HepG2 (cell line): ENCODE measurements at regions not wholly inside any gene's neighbourhood (a gene's known extent, or its start where the extent isn't known, plus 50 kb on each side); places are given as distances from the start of the nearest gene placed in this dataset.

Experiments
- FOSL1 ChIP-seq: sonication (generic); formaldehyde crosslinking; IDR thresholded peaks from 2 replicates; pipeline ENCODE4 v1.9.0; 2021; ENCODE audit warnings: missing genetic modification reagents, borderline replicate concordance
- FOXJ3 ChIP-seq: sonication (generic); formaldehyde crosslinking; IDR thresholded peaks from 2 replicates; pipeline ENCODE4 v1.4.0; 2020; ENCODE audit warnings: missing genetic modification reagents, mild to moderate bottlenecking, borderline replicate concordance
- FOXP1 ChIP-seq, 2 experiments: fragments of 450-650 bp in 1 of 2; IDR thresholded peaks; 2 replicates each; pipeline ENCODE4 v1.6.1; 2017 to 2018; ENCODE audit warnings: antibody characterized with exemption in 1 of 2
- JUND ChIP-seq: sonication (generic); formaldehyde crosslinking; IDR thresholded peaks from 2 replicates; pipeline ENCODE4 v1.8.0; 2022; ENCODE audit warnings: mild to moderate bottlenecking, missing genetic modification reagents
- MAFF ChIP-seq: IDR thresholded peaks from 2 replicates; pipeline ENCODE4 v1.6.1; 2011; ENCODE audit warnings: low read depth, low read length, improper control_type of control experiment
- MEIS1 ChIP-seq: sonication (generic); formaldehyde crosslinking; IDR thresholded peaks from 2 replicates; pipeline ENCODE4 v1.9.0; 2021; ENCODE audit warnings: mild to moderate bottlenecking, missing genetic modification reagents, moderate library complexity, borderline replicate concordance
- NR2F1 ChIP-seq, 2 experiments: fragments of 450-650 bp in 1 of 2; formaldehyde crosslinking in 1 of 2; IDR thresholded peaks; 2 replicates each; pipeline versions ENCODE4 v1.5.0 to v1.6.1; 2016 to 2020; ENCODE audit warnings: mild to moderate bottlenecking in 1 of 2, missing compliant biosample characterization in 1 of 2, missing genetic modification reagents in 1 of 2, moderate library complexity in 1 of 2
- NR2F2 ChIP-seq: IDR thresholded peaks from 2 replicates; pipeline ENCODE4 v1.6.1; 2012; ENCODE audit warnings: low read depth, inconsistent platforms, borderline replicate concordance
- TARDBP ChIP-seq: sonication (generic); formaldehyde crosslinking; IDR thresholded peaks from 2 replicates; pipeline ENCODE4 v1.8.0; 2022; ENCODE audit warnings: mild to moderate bottlenecking, missing genetic modification reagents
- ZNF337 ChIP-seq: sonication (generic); formaldehyde crosslinking; IDR thresholded peaks from 2 replicates; pipeline ENCODE4 v1.5.1; 2020; ENCODE audit warnings: missing genetic modification reagents, low read depth, mild to moderate bottlenecking, borderline replicate concordance
- ZNF34 ChIP-seq: sonication (generic); formaldehyde crosslinking; IDR thresholded peaks from 2 replicates; pipeline ENCODE4 v1.4.0; 2020; ENCODE audit warnings: mild to moderate bottlenecking, missing genetic modification reagents, borderline replicate concordance
- ZNF598 ChIP-seq: sonication (generic); formaldehyde crosslinking; IDR thresholded peaks from 2 replicates; pipeline ENCODE4 v1.5.1; 2020; ENCODE audit warnings: mild to moderate bottlenecking, missing genetic modification reagents, borderline replicate concordance
- ZNF605 ChIP-seq: sonication (generic); formaldehyde crosslinking; IDR thresholded peaks from 2 replicates; pipeline ENCODE4 v1.8.0; 2022; ENCODE audit warnings: mild to moderate bottlenecking, missing genetic modification reagents
- TF ChIP-seq, protein P1 (sequence below), 2 experiments: IDR thresholded peaks; 2 replicates each; pipeline ENCODE4 v1.6.1; 2011 to 2012; ENCODE audit warnings: low read length in 2 of 2, borderline replicate concordance in 1 of 2, low read depth in 1 of 2, mild to moderate bottlenecking in 1 of 2, moderate library complexity in 1 of 2
- TF ChIP-seq, protein P2 (sequence below): sonication (generic); formaldehyde crosslinking; IDR thresholded peaks from 2 replicates; pipeline ENCODE4 v1.5.0; 2020; ENCODE audit warnings: mild to moderate bottlenecking, missing genetic modification reagents
- TF ChIP-seq, protein P3 (sequence below): IDR thresholded peaks from 2 replicates; pipeline ENCODE4 v1.6.1; 2016; ENCODE audit warnings: low read depth
- TF ChIP-seq, protein P4 (sequence below): IDR thresholded peaks from 2 replicates; pipeline ENCODE4 v1.6.1; 2012; ENCODE audit warnings: low read length, improper control_type of control experiment

DNA sequence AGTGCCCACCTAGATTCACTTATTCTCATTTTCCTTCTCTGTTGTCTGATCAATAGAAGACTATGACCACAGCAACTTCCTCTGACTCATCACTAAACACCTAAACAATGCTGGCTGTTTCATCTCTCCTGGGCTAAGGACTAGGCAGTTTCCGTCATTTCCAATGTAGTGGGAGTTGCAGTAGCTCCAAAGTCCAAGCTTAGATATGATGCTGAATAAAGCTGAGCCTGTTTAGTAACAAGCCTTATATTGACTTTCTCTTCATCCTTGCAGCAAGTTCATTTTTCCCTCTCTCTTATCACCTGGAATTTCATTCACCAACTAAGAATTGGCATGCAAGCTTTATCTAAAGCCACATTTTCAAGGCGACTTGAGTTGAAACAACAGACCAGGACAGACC is 53.5 kb upstream of the PCDH9 start (continued):
- no peak for TF ChIP-seq MEIS1 (CRISPR knock-in tag)
- TF ChIP-seq ZNF34 (CRISPR knock-in tag): no peak
- peak; percentile 34; the same call in 1 of the 2 replicates for TF ChIP-seq MAFF
- TF ChIP-seq TARDBP: no peak
- no peak for TF ChIP-seq ZNF337 (CRISPR knock-in tag)
- no peak for TF ChIP-seq ZNF598
- no peak for TF ChIP-seq NR2F2
- TF ChIP-seq, protein P1, sequence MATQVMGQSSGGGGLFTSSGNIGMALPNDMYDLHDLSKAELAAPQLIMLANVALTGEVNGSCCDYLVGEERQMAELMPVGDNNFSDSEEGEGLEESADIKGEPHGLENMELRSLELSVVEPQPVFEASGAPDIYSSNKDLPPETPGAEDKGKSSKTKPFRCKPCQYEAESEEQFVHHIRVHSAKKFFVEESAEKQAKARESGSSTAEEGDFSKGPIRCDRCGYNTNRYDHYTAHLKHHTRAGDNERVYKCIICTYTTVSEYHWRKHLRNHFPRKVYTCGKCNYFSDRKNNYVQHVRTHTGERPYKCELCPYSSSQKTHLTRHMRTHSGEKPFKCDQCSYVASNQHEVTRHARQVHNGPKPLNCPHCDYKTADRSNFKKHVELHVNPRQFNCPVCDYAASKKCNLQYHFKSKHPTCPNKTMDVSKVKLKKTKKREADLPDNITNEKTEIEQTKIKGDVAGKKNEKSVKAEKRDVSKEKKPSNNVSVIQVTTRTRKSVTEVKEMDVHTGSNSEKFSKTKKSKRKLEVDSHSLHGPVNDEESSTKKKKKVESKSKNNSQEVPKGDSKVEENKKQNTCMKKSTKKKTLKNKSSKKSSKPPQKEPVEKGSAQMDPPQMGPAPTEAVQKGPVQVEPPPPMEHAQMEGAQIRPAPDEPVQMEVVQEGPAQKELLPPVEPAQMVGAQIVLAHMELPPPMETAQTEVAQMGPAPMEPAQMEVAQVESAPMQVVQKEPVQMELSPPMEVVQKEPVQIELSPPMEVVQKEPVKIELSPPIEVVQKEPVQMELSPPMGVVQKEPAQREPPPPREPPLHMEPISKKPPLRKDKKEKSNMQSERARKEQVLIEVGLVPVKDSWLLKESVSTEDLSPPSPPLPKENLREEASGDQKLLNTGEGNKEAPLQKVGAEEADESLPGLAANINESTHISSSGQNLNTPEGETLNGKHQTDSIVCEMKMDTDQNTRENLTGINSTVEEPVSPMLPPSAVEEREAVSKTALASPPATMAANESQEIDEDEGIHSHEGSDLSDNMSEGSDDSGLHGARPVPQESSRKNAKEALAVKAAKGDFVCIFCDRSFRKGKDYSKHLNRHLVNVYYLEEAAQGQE (IDR thresholded peaks at IDR 0.05; ENCODE audit: borderline replicate concordance in 1 of 2, low read depth in 1 of 2, low read length in 2 of 2): no peak
- TF ChIP-seq, protein P2, sequence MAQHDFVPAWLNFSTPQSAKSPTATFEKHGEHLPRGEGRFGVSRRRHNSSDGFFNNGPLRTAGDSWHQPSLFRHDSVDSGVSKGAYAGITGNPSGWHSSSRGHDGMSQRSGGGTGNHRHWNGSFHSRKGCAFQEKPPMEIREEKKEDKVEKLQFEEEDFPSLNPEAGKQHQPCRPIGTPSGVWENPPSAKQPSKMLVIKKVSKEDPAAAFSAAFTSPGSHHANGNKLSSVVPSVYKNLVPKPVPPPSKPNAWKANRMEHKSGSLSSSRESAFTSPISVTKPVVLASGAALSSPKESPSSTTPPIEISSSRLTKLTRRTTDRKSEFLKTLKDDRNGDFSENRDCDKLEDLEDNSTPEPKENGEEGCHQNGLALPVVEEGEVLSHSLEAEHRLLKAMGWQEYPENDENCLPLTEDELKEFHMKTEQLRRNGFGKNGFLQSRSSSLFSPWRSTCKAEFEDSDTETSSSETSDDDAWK (CRISPR knock-in tag): no peak
- TF ChIP-seq NR2F1 (CRISPR knock-in tag; IDR thresholded peaks at IDR 0.05): no peak
- no peak for TF ChIP-seq JUND (CRISPR knock-in tag)
- TF ChIP-seq, protein P3, sequence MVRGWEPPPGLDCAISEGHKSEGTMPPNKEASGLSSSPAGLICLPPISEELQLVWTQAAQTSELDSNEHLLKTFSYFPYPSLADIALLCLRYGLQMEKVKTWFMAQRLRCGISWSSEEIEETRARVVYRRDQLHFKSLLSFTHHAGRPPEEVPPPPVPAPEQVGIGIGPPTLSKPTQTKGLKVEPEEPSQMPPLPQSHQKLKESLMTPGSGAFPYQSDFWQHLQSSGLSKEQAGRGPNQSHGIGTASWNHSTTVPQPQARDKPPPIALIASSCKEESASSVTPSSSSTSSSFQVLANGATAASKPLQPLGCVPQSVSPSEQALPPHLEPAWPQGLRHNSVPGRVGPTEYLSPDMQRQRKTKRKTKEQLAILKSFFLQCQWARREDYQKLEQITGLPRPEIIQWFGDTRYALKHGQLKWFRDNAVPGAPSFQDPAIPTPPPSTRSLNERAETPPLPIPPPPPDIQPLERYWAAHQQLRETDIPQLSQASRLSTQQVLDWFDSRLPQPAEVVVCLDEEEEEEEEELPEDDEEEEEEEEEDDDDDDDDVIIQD (CRISPR knock-in tag): peak; percentile 58; the same call in 1 of the 2 replicates
- TF ChIP-seq FOXJ3 (CRISPR knock-in tag): no peak
- TF ChIP-seq, protein P4, sequence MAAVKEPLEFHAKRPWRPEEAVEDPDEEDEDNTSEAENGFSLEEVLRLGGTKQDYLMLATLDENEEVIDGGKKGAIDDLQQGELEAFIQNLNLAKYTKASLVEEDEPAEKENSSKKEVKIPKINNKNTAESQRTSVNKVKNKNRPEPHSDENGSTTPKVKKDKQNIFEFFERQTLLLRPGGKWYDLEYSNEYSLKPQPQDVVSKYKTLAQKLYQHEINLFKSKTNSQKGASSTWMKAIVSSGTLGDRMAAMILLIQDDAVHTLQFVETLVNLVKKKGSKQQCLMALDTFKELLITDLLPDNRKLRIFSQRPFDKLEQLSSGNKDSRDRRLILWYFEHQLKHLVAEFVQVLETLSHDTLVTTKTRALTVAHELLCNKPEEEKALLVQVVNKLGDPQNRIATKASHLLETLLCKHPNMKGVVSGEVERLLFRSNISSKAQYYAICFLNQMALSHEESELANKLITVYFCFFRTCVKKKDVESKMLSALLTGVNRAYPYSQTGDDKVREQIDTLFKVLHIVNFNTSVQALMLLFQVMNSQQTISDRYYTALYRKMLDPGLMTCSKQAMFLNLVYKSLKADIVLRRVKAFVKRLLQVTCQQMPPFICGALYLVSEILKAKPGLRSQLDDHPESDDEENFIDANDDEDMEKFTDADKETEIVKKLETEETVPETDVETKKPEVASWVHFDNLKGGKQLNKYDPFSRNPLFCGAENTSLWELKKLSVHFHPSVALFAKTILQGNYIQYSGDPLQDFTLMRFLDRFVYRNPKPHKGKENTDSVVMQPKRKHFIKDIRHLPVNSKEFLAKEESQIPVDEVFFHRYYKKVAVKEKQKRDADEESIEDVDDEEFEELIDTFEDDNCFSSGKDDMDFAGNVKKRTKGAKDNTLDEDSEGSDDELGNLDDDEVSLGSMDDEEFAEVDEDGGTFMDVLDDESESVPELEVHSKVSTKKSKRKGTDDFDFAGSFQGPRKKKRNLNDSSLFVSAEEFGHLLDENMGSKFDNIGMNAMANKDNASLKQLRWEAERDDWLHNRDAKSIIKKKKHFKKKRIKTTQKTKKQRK: no peak
- TF ChIP-seq FOSL1 (CRISPR knock-in tag): peak; percentile 74
- TF ChIP-seq FOXP1 (IDR thresholded peaks at IDR 0.05): no peak
- peak; percentile 84 for TF ChIP-seq FOXP1 (CRISPR knock-in tag; IDR thresholded peaks at IDR 0.05)
- TF ChIP-seq ZNF605: no peak
